ENCODE measurements at regions not wholly inside any gene's neighbourhood (a gene's known extent, or its start where the extent isn't known, plus 50 kb on each side); places are given as distances from the start of the nearest gene placed in this dataset.

DNA sequence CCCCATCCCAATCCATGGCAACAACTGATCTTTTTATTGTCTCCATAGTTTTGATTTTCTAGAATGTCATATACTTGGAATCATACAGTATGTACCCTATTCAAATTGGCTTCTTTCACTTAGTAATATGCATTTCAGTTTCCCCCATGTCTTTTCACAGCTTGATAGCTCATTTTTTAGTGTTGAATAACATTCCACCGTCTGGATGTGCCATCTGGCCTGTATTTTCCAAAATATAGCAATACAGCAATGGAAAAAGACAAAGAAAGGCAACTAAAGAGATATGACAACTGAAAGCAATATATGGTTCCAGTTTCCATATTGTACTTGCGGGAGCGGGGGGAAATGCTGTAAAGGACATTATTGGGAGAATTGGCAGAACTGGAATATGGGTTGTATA lies 166.4 kb upstream of the NT5E start:
- TF ChIP-seq EZH2 (IDR thresholded peaks at IDR 0.05) (no peak), POLR2AphosphoS5 (IDR thresholded peaks at IDR 0.05; ENCODE audit: borderline replicate concordance, low read depth, low read length) (no peak)
